CD4-positive, alpha-beta T cell treated with Interleukin-2 at 100 ng/mL for 4 hours (primary cell): ENCODE measurements at regions not wholly inside any gene's neighbourhood (a gene's known extent, or its start where the extent isn't known, plus 50 kb on each side); places are given as distances from the start of the nearest gene placed in this dataset.
"Not testable (repeated sequence)": the region's sequence is repeated elsewhere in the genome, so short reads cannot be mapped to it uniquely, and the experiment has no call there.

Experiments used
- DNase-seq: peaks from one replicate; pipeline ENCODE4 v3.0.0-alpha.2; 2020; ENCODE audit warnings: low spot score

DNA sequence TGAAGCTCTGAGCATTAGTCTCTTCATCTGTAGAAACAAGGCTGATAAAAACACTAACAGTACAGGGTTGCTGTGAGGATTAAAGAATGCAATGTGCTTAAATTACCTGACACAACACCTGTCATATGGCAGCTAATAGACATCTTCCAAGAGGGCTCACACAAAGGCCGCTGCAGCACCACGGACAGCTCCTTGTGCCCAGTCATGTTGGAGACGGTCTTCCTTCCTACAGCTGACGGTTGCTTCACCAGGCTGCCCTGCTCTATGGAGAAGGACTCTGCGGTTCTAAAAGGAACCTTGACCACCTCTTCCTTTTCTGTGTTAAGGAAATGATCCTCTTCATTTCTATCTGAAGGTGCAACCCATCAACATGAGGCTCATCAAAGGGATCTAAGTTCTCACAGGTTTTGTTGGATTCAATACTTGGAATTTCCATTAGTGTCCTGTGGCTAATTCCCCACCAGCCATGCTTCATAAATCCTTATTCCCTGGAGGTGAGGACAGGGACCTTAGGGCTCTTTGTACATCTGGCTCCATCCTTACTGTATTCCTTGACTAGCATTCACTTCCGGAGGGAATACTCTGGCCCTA lies 138.9 kb upstream of the CES5A start:
- DNase-seq, result peak; percentile 11

GRCh38 chr16:56012482-56012811 lies 137.3 kb upstream of the CES5A start:
- DNase-seq, result no peak

- DNase-seq, result no peak
Observed at GRCh38 chr16:56011808-56012481, 136.8 kb upstream of the CES5A start.

- DNase-seq, result no peak
Observed at GRCh38 chr16:56005958-56006357, 130.8 kb upstream of the CES5A start.

DNA sequence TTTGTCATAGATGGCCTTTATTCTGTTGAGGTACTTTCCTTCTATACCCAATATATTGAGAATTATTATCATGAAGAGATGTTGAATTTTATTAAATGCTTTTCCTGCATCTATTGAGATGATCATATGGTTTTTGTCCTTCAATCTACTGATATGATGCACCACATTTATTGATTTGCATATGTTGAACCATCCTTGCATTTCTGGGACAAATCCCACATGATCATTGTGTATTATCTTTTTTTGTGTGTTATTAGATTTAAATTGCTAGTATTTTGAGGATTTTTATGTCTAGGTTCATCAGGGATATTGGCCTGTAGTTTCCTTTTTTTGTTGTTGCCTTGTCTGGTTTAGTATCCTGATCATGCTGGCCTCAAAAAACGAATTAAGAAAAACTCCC lies 124.5 kb upstream of the CES5A start:
- no peak for DNase-seq

GRCh38 chr16:55993088-55993487 lies 117.9 kb upstream of the CES5A start:
- no peak for DNase-seq

DNA sequence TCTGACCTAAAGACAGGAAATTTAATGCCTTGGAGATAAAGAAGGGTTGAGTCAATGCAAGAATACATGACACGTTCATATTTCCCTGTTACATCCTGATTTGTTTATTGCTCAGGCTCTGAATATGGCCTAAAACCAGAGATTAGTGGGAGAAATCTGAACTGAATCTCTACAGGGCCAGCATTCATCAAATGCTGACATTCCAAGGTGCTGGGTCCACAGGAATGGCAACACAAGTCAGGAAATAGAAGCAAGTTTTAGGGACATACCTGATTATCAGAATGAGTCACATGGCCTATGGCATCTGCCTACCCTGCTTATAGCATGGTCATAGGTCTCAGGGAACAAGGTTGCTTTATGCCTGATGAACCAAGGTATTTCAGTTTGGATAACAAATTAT lies 117.4 kb upstream of the CES5A start:
- DNase-seq, result no peak

GRCh38 chr16:55991843-55992242 lies 116.7 kb upstream of the CES5A start:
- no peak for DNase-seq

DNA sequence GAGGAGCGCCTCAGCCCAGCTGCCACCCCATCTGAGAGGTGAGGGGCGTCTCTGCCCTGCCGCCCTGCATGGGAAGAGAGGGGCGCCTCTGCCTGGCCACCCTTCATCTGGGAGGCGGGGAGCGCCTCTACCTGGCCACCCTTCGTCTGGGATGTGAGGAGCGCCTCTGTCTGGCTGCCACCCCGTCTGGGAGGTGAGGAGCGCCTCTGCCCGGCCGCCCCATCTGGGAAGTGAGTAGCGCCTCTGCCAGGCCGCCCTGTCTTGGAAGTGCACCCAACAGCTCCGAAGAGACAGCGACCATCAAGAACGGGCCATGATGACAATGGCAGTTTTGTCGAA lies 114.4 kb upstream of the CES5A start:
- DNase-seq, result no peak

- not testable (repeated sequence) for DNase-seq
Observed at GRCh38 chr16:55988850-55989568, 113.8 kb upstream of the CES5A start.

DNA sequence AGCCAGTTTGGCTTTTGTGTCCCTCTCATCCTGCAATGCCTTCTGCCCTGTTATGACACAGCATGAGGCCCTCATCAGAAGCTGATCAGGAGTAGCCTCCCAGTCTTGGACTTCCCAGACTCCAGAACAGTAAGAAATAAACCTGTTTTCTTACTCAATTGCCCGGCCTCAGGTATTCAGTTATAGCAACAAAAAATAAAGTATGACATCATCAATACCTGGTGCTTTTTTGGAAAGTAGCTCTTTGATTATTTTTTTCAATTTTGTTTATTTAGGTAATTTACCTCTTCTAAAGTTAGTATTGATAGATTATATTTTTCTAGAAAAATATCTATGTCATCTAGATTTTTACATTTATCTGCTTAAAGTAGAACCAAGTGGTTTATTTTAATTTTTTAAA lies 112.8 kb upstream of the CES5A start:
- no peak for DNase-seq

GRCh38 chr16:55982597-55982996 lies 107.4 kb upstream of the CES5A start:
- no peak for DNase-seq

GRCh38 chr16:55981557-55981956 lies 106.4 kb upstream of the CES5A start:
- no peak for DNase-seq

DNA sequence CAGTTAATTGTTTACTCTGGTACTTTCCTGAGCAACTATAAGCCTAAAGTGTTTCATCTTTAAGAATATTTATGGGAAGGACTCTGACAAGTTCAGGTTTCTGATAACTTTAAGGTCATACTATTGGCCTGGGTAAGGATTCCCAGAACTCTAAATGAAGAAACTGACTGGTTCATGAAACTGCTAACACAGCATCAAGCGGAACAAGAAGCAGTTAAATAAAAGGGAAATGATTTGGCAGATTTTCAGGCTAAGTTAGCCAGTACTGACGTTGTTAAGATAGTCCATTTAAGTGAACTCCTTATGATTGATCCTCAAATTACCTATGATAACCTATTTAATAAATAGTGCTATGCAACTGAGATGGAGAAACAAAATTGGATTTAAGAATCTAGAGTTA lies 101.6 kb upstream of the CES5A start:
- DNase-seq, result no peak

DNA sequence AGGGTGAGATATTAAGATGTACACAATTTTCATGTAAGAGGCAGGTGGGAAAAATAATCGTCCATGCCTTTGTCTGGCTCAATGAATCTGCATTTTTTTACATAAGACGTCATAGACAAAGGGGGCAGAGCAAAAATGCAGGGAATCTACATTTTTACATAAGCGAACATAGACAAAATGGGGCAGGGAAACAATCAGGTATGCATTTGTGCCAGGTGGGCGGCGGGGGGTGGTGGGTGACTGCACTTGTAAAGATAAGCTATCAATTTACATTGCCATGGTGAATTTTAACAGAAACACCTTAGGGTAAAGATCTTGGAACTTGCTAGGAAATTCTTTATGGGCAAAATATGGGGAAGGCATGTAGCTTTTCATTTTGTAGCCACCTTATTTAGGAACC lies 96.3 kb upstream of the CES5A start:
- no peak for DNase-seq

DNA sequence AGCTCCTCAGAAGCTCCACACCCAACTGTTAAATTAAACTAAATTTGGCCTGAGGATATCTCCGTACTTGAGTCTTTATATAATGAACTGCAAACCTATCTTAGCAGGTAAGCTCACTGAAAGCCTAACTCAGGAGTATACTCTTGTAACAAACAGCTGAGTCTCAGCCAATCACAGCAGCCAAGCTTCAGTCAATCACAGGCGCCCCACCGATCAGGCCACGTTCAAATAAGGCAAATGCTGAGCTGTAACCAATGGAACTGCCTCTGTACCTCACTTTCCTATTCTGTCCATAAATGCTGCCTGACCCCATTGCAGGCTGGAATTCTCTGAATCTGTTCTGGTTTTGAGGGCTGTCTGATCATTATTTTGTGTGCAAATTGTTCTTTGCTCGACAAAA lies 93.0 kb upstream of the CES5A start:
- DNase-seq, result no peak

GRCh38 chr16:55964923-55965475 lies 89.8 kb upstream of the CES5A start:
- no peak for DNase-seq

GRCh38 chr16:55955845-55956244 lies 80.7 kb upstream of the CES5A start:
- no peak for DNase-seq

DNA sequence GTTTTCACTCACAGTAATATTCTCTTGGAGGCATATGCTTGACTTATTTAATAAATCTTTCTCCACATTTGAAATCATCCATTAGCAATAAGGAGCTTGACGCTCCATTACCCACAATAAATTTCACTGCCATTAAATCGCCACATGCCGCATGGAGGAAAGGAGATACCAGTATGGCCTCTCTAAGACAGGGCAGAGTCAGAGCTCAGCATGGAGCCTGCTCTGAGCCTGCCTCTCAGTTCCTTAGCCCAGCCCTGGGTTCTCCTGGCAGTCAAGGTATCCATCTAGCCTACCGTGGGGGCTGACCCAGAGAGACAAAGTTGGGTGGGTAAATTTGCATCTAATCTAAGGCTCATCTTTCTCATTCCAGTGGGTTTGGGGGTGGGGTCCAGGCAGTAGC lies 80.3 kb upstream of the CES5A start:
- DNase-seq, result no peak

DNA sequence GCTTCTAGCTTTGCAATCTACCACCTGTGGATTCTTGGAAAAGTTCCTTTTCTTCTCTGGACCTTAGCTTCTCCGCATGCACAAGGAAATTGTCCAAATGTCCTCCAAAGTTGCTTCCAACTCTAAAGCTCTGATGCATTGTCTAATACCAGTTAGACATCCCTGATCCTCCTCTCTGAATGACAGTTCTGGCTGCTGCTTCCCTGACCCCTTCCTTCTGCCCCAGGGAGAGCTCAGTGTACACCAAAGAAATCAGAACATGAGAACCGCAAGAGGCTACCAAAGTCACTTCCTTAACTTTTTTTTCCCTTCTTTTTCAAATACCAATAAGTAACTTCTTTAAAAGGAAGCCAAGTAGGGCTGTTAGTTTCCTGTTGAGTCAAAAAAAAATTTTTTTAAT lies 79.7 kb upstream of the CES5A start:
- no peak for DNase-seq

DNA sequence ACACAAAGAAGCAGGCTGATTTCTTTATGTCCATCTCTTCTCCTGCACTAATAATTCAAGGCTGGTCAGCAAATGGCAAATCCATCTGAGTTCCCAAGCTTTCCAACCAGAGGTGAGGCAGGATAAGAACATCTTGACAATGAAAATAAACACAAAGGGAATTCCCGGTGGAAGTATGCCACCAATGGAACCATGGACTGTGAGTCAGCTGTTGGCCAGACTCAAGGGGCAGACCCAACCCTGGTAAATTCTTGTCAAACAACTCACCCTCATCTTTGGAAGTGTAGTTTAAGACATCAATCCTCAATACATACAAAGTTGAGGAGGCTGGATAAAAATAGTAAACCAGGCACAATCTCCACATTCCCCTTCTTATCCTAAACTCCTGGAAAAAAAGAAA lies 74.3 kb upstream of the CES5A start:
- no peak for DNase-seq

- no peak for DNase-seq
Observed at GRCh38 chr16:55948230-55948629, 73.1 kb upstream of the CES5A start.

DNA sequence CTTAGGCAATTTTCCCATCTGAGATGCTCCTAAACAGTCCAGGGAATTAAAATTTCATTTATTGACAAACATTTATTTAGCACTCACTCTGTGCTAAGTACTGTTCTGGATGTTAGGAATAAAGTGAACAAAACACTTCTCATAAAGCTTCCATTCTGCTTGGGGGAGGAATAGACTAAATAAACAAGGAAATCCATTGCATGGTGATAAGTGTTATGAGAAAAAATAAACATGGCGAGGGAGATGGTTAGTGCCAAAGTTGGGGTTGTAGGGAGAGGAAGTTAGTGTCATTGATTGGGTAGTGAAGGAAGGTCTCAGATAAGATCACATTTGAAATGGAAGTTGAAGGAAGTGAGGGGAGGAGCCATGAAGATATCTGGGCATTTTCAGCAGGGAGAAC lies 72.2 kb upstream of the CES5A start:
- DNase-seq, result no peak

- peak; percentile 52 for DNase-seq
Observed at GRCh38 chr16:55944377-55944802, 69.2 kb upstream of the CES5A start.
